ENCODE measurements at regions not wholly inside any gene's neighbourhood (a gene's known extent, or its start where the extent isn't known, plus 50 kb on each side); places are given as distances from the start of the nearest gene placed in this dataset.
"Not testable (repeated sequence)": the region's sequence is repeated elsewhere in the genome, so short reads cannot be mapped to it uniquely, and the experiment has no call there.

DNA sequence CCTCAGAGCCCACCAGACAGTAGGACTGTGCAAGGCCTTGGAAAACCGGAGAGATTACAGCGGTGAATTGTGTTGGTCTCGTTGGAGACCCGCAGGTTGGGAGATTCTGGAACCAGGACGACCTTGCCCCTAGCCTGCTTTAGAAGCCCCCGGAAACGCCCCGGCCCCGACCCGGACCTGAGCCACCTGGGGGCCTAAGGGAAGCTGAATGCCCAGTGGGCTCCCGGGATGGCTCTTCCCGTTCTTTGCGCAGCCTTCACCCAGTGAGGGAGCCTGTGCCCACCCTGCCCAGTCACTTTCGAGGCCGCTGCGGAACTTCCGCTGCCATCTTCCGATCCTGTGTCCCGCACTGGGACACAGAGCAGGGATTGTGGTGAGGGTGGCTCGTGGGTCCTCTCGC is 254.4 kb downstream of the FAM72C start:
- Histone ChIP-seq H3K4me1 (ENCODE audit: control insufficient read depth, insufficient read depth, low read length) (no peaks in the 10 kb centered on the region), H3K27me3 (ENCODE audit: control insufficient read depth, insufficient read depth, low read length) (peaks cover 8% of the 10 kb centered on the region), H3K9me3 (ENCODE audit: control insufficient read depth, insufficient read depth, low read length) (no peaks in the 10 kb centered on the region), H3K27ac (ENCODE audit: low read depth, low read length) (no peak overlapping the region), H3K36me3 (ENCODE audit: control insufficient read depth, insufficient read depth, low read length) (no peaks in the 10 kb centered on the region), H3K4me3 (ENCODE audit: low read depth, low read length) (no peak overlapping the region)
- DNase-seq (ENCODE audit: low read depth in 4 of 6, low spot score in 6 of 6): no peak
- WGBS (ENCODE audit: insufficient coverage): 46% methylated on average over 21 of the region's 21 CpGs

DNA sequence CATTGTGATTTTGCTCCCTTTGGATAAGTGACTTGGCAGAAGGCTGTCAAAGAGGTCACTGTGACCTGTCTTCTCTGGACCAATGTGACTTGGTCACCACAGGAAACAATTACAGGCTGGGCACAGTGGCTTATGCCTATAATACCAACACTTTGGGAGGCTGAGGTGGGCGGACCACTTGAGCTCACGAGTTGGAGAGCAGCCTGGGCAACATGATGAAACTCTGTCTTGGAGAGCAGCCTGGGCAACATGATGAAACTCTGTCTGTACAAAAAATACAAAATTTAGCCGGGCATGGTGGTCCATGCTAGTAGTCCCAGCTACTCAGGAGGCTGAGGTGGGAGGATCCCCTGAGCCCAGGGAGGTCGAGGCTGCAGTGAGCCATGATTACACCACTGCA is 256.9 kb downstream of the FAM72C start:
- not testable (repeated sequence) for H3K4me1 ChIP-seq (ENCODE audit: control insufficient read depth, insufficient read depth, low read length); H3K27ac ChIP-seq (ENCODE audit: low read depth, low read length); H3K9me3 ChIP-seq (ENCODE audit: control insufficient read depth, insufficient read depth, low read length); DNase-seq (ENCODE audit: low read depth in 4 of 6, low spot score in 6 of 6); H3K36me3 ChIP-seq (ENCODE audit: control insufficient read depth, insufficient read depth, low read length); H3K27me3 ChIP-seq (ENCODE audit: control insufficient read depth, insufficient read depth, low read length); H3K4me3 ChIP-seq (ENCODE audit: low read depth, low read length)
- WGBS (ENCODE audit: insufficient coverage): 80% methylated on average over 4 of the region's 4 CpGs

DNA sequence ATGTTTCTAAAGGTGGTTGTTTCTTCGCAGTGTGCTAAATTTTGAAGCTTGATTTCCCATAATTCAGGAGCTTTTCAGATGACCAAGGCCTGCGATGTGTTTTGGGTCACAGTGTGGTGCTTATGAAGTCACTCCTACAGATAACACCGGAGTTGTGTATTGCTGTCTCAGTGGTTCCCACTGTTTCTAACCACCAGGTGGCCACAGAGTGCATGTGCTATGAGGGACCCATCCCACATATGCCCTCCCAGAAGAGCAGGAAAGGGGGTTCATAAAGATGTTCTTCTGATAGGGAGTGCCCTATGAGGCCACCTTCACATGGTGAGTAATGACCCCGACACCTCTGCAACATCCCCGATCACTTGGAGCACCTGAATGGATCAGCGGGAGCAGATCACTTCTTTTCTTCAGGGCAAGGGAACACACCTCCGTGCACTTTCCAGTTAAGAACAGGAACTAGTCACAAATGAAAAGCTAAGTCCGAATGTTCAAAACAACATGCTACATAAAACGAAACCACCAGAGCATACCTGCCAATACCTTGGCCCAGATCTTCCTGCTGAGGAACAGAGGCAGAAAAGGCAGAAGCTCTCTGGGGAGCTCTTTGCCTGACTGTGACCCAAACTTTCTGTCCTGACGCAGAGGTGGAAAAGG is 262.1 kb downstream of the FAM72C start:
- not testable (repeated sequence) for H3K27me3 ChIP-seq (ENCODE audit: control insufficient read depth, insufficient read depth, low read length); H3K9me3 ChIP-seq (ENCODE audit: control insufficient read depth, insufficient read depth, low read length); H3K36me3 ChIP-seq (ENCODE audit: control insufficient read depth, insufficient read depth, low read length); H3K4me3 ChIP-seq (ENCODE audit: low read depth, low read length); H3K4me1 ChIP-seq (ENCODE audit: control insufficient read depth, insufficient read depth, low read length); H3K27ac ChIP-seq (ENCODE audit: low read depth, low read length)
- peak in 1 of 6 donors; percentile 68 for DNase-seq (ENCODE audit: low read depth in 4 of 6, low spot score in 6 of 6)
- WGBS (ENCODE audit: insufficient coverage): 49% methylated on average over 6 of the region's 10 CpGs

DNA sequence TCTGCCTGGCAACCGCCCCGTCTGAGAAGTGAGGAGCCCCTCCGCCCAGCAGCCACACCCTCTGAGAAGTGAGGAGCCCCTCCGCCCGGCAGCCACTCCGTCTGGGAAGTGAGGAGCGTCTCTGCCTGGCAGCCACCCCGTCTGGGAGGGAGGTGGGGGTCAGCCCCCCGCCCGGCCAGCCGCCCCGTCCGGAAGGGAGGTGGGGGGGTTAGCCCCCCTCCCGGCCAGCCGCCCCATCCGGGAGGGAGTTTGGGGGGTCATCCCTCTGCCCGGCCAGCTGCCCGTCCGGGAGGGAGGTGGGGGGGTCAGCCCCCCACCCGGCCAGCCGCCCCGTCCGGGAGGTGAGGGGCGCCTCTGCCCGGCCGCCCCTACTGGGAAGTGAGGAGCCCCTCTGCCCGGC is 269.0 kb downstream of the FAM72C start:
- peaks cover 37% of the 10 kb centered on the region for H3K27me3 ChIP-seq (ENCODE audit: control insufficient read depth, insufficient read depth, low read length)
- not testable (repeated sequence) for DNase-seq (ENCODE audit: low read depth in 4 of 6, low spot score in 6 of 6); H3K36me3 ChIP-seq (ENCODE audit: control insufficient read depth, insufficient read depth, low read length); H3K4me1 ChIP-seq (ENCODE audit: control insufficient read depth, insufficient read depth, low read length); H3K27ac ChIP-seq (ENCODE audit: low read depth, low read length); H3K9me3 ChIP-seq (ENCODE audit: control insufficient read depth, insufficient read depth, low read length); H3K4me3 ChIP-seq (ENCODE audit: low read depth, low read length)
- no CpG with 5 or more reads among the region's 27 CpGs for WGBS (ENCODE audit: insufficient coverage)

GRCh38 chr1:143699731-143700130 is 272.1 kb downstream of the FAM72C start:
- no peaks in the 10 kb centered on the region for H3K36me3 ChIP-seq (ENCODE audit: control insufficient read depth, insufficient read depth, low read length)
- DNase-seq (ENCODE audit: low read depth in 4 of 6, low spot score in 6 of 6): no peak
- 0% methylated on average over 17 of the region's 20 CpGs for WGBS (ENCODE audit: insufficient coverage)
- no peak overlapping the region for H3K4me3 ChIP-seq (ENCODE audit: low read depth, low read length)
- H3K4me1 ChIP-seq (ENCODE audit: control insufficient read depth, insufficient read depth, low read length): no peaks in the 10 kb centered on the region
- peaks cover 47% of the 10 kb centered on the region for H3K27me3 ChIP-seq (ENCODE audit: control insufficient read depth, insufficient read depth, low read length)
- no peaks in the 10 kb centered on the region for H3K9me3 ChIP-seq (ENCODE audit: control insufficient read depth, insufficient read depth, low read length)
- H3K27ac ChIP-seq (ENCODE audit: low read depth, low read length): no peak overlapping the region

GRCh38 chr1:143699115-143699514 is 272.7 kb downstream of the FAM72C start:
- H3K27me3 ChIP-seq (ENCODE audit: control insufficient read depth, insufficient read depth, low read length): peaks cover 52% of the 10 kb centered on the region

GRCh38 chr1:143698016-143698415 is 273.8 kb downstream of the FAM72C start:
- Histone ChIP-seq H3K4me1 (ENCODE audit: control insufficient read depth, insufficient read depth, low read length) (no peaks in the 10 kb centered on the region), H3K4me3 (ENCODE audit: low read depth, low read length) (no peak overlapping the region), H3K9me3 (ENCODE audit: control insufficient read depth, insufficient read depth, low read length) (no peaks in the 10 kb centered on the region), H3K36me3 (ENCODE audit: control insufficient read depth, insufficient read depth, low read length) (no peaks in the 10 kb centered on the region), H3K27ac (ENCODE audit: low read depth, low read length) (no peak overlapping the region), H3K27me3 (ENCODE audit: control insufficient read depth, insufficient read depth, low read length) (peaks cover 58% of the 10 kb centered on the region)
- WGBS (ENCODE audit: insufficient coverage): under 1% methylated on average over 21 of the region's 21 CpGs
- peak in 1 of 6 donors; percentile 35 for DNase-seq (ENCODE audit: low read depth in 4 of 6, low spot score in 6 of 6)

More at GRCh38 chr1:143699115-143699514, 272.7 kb downstream of the FAM72C start:
- Histone ChIP-seq H3K9me3 (ENCODE audit: control insufficient read depth, insufficient read depth, low read length) (no peaks in the 10 kb centered on the region), H3K36me3 (ENCODE audit: control insufficient read depth, insufficient read depth, low read length) (no peaks in the 10 kb centered on the region), H3K4me1 (ENCODE audit: control insufficient read depth, insufficient read depth, low read length) (no peaks in the 10 kb centered on the region), H3K27ac (ENCODE audit: low read depth, low read length) (no peak overlapping the region), H3K4me3 (ENCODE audit: low read depth, low read length) (no peak overlapping the region)
- DNase-seq (ENCODE audit: low read depth in 4 of 6, low spot score in 6 of 6): peak in 1 of 6 donors; percentile 17
- WGBS (ENCODE audit: insufficient coverage): 5% methylated on average over 17 of the region's 17 CpGs

GRCh38 chr1:143694085-143694484 is 277.7 kb downstream of the FAM72C start:
- WGBS (ENCODE audit: insufficient coverage): 89% methylated on average over 2 of the region's 3 CpGs
- no peaks in the 10 kb centered on the region for H3K36me3 ChIP-seq (ENCODE audit: control insufficient read depth, insufficient read depth, low read length)
- no peak overlapping the region for H3K4me3 ChIP-seq (ENCODE audit: low read depth, low read length)
- no peaks in the 10 kb centered on the region for H3K9me3 ChIP-seq (ENCODE audit: control insufficient read depth, insufficient read depth, low read length)
- no peak for DNase-seq (ENCODE audit: low read depth in 4 of 6, low spot score in 6 of 6)
- no peaks in the 10 kb centered on the region for H3K4me1 ChIP-seq (ENCODE audit: control insufficient read depth, insufficient read depth, low read length)
- H3K27ac ChIP-seq (ENCODE audit: low read depth, low read length): no peak overlapping the region
- H3K27me3 ChIP-seq (ENCODE audit: control insufficient read depth, insufficient read depth, low read length): peaks cover 61% of the 10 kb centered on the region

- Histone ChIP-seq H3K9me3 (ENCODE audit: control insufficient read depth, insufficient read depth, low read length) (no peaks in the 10 kb centered on the region), H3K36me3 (ENCODE audit: control insufficient read depth, insufficient read depth, low read length) (no peaks in the 10 kb centered on the region), H3K4me3 (ENCODE audit: low read depth, low read length) (no peak overlapping the region), H3K27me3 (ENCODE audit: control insufficient read depth, insufficient read depth, low read length) (peaks cover 42% of the 10 kb centered on the region), H3K27ac (ENCODE audit: low read depth, low read length) (no peak overlapping the region), H3K4me1 (ENCODE audit: control insufficient read depth, insufficient read depth, low read length) (no peaks in the 10 kb centered on the region)
- no peak for DNase-seq (ENCODE audit: low read depth in 4 of 6, low spot score in 6 of 6)
- 15% methylated on average over 27 of the region's 29 CpGs for WGBS (ENCODE audit: insufficient coverage)
Measured at GRCh38 chr1:143691971-143692529, 279.7 kb downstream of the FAM72C start.

DNA sequence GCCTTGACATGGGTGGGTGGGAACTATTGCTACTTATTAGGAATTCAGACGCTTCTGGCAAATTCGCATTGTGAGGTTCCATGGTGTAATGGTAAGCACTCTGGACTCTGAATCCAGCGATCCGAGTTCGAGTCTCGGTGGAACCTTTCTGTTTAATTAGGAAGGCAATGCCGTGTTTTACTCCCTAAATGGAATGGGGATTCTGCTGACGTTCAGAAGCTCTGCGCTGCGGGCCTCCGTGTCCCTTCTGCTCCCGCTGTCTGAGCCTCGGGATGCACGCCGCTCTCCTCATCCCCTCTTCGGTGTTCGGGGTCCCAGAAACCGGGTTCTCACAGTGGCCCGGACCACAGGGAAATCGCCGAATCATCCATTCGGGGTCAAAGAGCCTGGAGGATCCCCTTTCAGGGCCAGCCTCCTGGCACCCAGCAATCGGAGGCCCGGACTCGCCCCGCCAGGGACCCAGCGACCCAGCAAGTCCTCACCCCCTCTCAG is 280.3 kb downstream of the FAM72C start:
- Histone ChIP-seq H3K27me3 (ENCODE audit: control insufficient read depth, insufficient read depth, low read length) (peaks cover 40% of the 10 kb centered on the region), H3K9me3 (ENCODE audit: control insufficient read depth, insufficient read depth, low read length) (no peaks in the 10 kb centered on the region), H3K4me1 (ENCODE audit: control insufficient read depth, insufficient read depth, low read length) (no peaks in the 10 kb centered on the region), H3K4me3 (ENCODE audit: low read depth, low read length) (no peak overlapping the region), H3K36me3 (ENCODE audit: control insufficient read depth, insufficient read depth, low read length) (no peaks in the 10 kb centered on the region), H3K27ac (ENCODE audit: low read depth, low read length) (no peak overlapping the region)
- 16% methylated on average over 27 of the region's 27 CpGs for WGBS (ENCODE audit: insufficient coverage)
- DNase-seq (ENCODE audit: low read depth in 4 of 6, low spot score in 6 of 6): no peak
